Cardiac fibroblast (primary cell): ENCODE measurements at regions not wholly inside any gene's neighbourhood (a gene's known extent, or its start where the extent isn't known, plus 50 kb on each side); places are given as distances from the start of the nearest gene placed in this dataset.

Source experiments
- DNase-seq, 2 donors: peaks; one replicate each; pipeline versions ENCODE4 v3.0.0 to v3.0.0-alpha.2; 2010; ENCODE audit warnings: low read depth in 2 of 2
- H3K4me3 ChIP-seq, 2 donors: replicated peaks in 1 of 2; 1 replicate in 1 of 2; 2 replicates in 1 of 2; pipeline ENCODE4 v1.5.1; 2011; ENCODE audit warnings: low read depth in 2 of 2, low read length in 2 of 2, mild to moderate bottlenecking in 2 of 2, moderate library complexity in 1 of 2
- CTCF ChIP-seq: IDR thresholded peaks from one replicate; pipeline ENCODE4 v1.5.1; 2011; ENCODE audit warnings: low read depth, mild to moderate bottlenecking, low read length, inconsistent platforms

- no peak overlapping the region for H3K4me3 ChIP-seq
- no peak for TF ChIP-seq CTCF
- no peak for DNase-seq
Measured at GRCh38 chr7:109076396-109076972, 506.8 kb downstream of the DNAJB9 start.

- no peak for DNase-seq
- no peak overlapping the region for H3K4me3 ChIP-seq
- no peak for TF ChIP-seq CTCF
Measured at GRCh38 chr7:109091042-109091441, 521.4 kb downstream of the DNAJB9 start.

- DNase-seq = no peak
- H3K4me3 ChIP-seq = no peak overlapping the region
- no peak for TF ChIP-seq CTCF
Measured at GRCh38 chr7:109092268-109092667, 522.6 kb downstream of the DNAJB9 start.

- no peak for TF ChIP-seq CTCF
- no peak overlapping the region for H3K4me3 ChIP-seq
- no peak for DNase-seq
Measured at GRCh38 chr7:109101332-109101731, 531.7 kb downstream of the DNAJB9 start.

GRCh38 chr7:109109558-109109957 lies 539.9 kb downstream of the DNAJB9 start:
- no peak for TF ChIP-seq CTCF
- DNase-seq = no peak
- no peak overlapping the region for H3K4me3 ChIP-seq

GRCh38 chr7:109111086-109111485 lies 541.4 kb downstream of the DNAJB9 start:
- no peak overlapping the region for H3K4me3 ChIP-seq
- no peak for DNase-seq
- no peak for TF ChIP-seq CTCF

- no peak overlapping the region for H3K4me3 ChIP-seq
- TF ChIP-seq CTCF = no peak
- no peak for DNase-seq
Measured at GRCh38 chr7:109121599-109122300, 552.1 kb downstream of the DNAJB9 start.
